Neural progenitor cell (in vitro differentiated cells): ENCODE measurements at regions not wholly inside any gene's neighbourhood (a gene's known extent, or its start where the extent isn't known, plus 50 kb on each side); places are given as distances from the start of the nearest gene placed in this dataset.

Source experiments
- DNase-seq: peaks from one replicate; pipeline ENCODE4 v3.0.0-alpha.2; 2016; ENCODE audit warnings: low spot score
- H2AFZ ChIP-seq: fragments of 200-600 bp; sonication (generic); replicated peaks from 2 replicates; pipeline ENCODE4 v1.6.1; 2016; ENCODE audit warnings: antibody characterized with exemption
- H3F3A ChIP-seq: fragments of 200-600 bp; sonication (generic); 2 replicates; pipeline ENCODE4 v1.6.1; 2016; ENCODE audit warnings: antibody characterized with exemption, low read depth
- H3K27ac ChIP-seq: fragments of 200-600 bp; sonication (generic); 2 replicates; pipeline ENCODE4 v1.5.1; 2016; ENCODE audit warnings: mild to moderate bottlenecking
- H3K27me3 ChIP-seq: fragments of 200-600 bp; sonication (generic); 2 replicates; pipeline ENCODE4 v1.6.1; 2016; ENCODE audit warnings: mild to moderate bottlenecking, moderate library complexity
- H3K36me3 ChIP-seq: fragments of 200-600 bp; sonication (generic); 2 replicates; pipeline ENCODE4 v1.5.1; 2016
- H3K4me1 ChIP-seq: fragments of 200-600 bp; sonication (generic); 2 replicates; pipeline ENCODE4 v1.6.1; 2016; ENCODE audit warnings: mixed run types
- H3K4me2 ChIP-seq: fragments of 200-600 bp; sonication (generic); 2 replicates; pipeline ENCODE4 v1.6.1; 2016
- H3K4me3 ChIP-seq: fragments of 200-600 bp; sonication (generic); 2 replicates; pipeline ENCODE4 v1.5.1; 2016
- H3K79me2 ChIP-seq: fragments of 200-600 bp; sonication (generic); 2 replicates; pipeline ENCODE4 v1.6.1; 2016; ENCODE audit warnings: low read depth
- H3K9ac ChIP-seq: fragments of 200-600 bp; sonication (generic); 2 replicates; pipeline ENCODE4 v1.6.1; 2016
- H3K9me3 ChIP-seq: fragments of 200-600 bp; sonication (generic); 2 replicates; pipeline ENCODE4 v1.5.1; 2016; ENCODE audit warnings: low read depth
- H4K20me1 ChIP-seq: fragments of 200-600 bp; sonication (generic); 2 replicates; pipeline ENCODE4 v1.6.1; 2016; ENCODE audit warnings: low read depth
- H3K27ac Mint-ChIP-seq: 3 replicates; pipeline ENCODE4 v1.8.0; 2021; ENCODE audit warnings: mixed read lengths
- H3K27me3 Mint-ChIP-seq: 2 replicates; pipeline ENCODE4 v1.8.0; 2022; ENCODE audit warnings: low read depth, mild to moderate bottlenecking, inconsistent platforms, moderate library complexity, mixed read lengths; ENCODE audit not compliant: insufficient read depth
- H3K36me3 Mint-ChIP-seq: 3 replicates; pipeline ENCODE4 v1.8.0; 2021; ENCODE audit warnings: mixed read lengths
- H3K4me1 Mint-ChIP-seq: 3 replicates; pipeline ENCODE4 v1.8.0; 2021; ENCODE audit warnings: mixed read lengths
- H3K4me3 Mint-ChIP-seq: 3 replicates; pipeline ENCODE4 v1.8.0; 2021; ENCODE audit warnings: mild to moderate bottlenecking, moderate library complexity, mixed read lengths
- H3K9me3 Mint-ChIP-seq: 3 replicates; pipeline ENCODE4 v1.8.0; 2020; ENCODE audit warnings: mixed read lengths
- CTCF ChIP-seq: fragments of 200-600 bp; sonication (generic); IDR thresholded peaks from 2 replicates; pipeline ENCODE4 v1.5.1; 2017; ENCODE audit warnings: antibody characterized with exemption, mild to moderate bottlenecking
- EZH2 ChIP-seq: fragments of 200-600 bp; sonication (generic); IDR thresholded peaks from 2 replicates; pipeline ENCODE4 v1.6.1; 2017; ENCODE audit warnings: antibody characterized with exemption, mild to moderate bottlenecking, moderate library complexity
- EZH2phosphoT487 ChIP-seq: fragments of 200-600 bp; sonication (generic); IDR thresholded peaks from 2 replicates; pipeline ENCODE4 v1.6.1; 2017; ENCODE audit warnings: antibody characterized with exemption

DNA sequence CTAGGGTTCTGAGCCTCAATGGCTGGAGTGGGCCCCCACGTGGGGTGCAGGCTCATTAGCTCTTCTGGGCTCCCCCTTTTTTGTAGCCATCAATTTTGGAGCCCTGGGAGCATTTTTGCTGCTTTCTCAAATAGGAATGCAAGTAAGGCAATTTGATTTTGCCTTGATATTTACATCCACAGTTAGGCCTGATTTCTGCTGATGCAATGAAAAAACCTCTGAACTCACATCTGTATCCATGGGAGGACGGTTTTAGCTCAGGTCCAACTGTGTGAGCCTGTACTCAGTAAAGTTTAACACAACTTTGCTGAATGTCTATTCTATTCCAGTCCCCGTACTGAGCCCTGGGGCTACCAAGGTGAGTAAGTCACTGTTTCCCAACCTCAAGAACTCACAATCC is 425.0 kb downstream of the HAPSTR1 start:
- H3K9ac ChIP-seq, result no peak overlapping the region
- H3K27ac Mint-ChIP-seq, result no peak overlapping the region
- peaks cover 4% of the 10 kb centered on the region for H3K27me3 Mint-ChIP-seq
- no peak overlapping the region for H3K4me3 ChIP-seq
- H3K27ac ChIP-seq, result no peak overlapping the region
- no peaks in the 10 kb centered on the region for H3K4me1 ChIP-seq
- H3K79me2 ChIP-seq, result no peaks in the 10 kb centered on the region
- peaks cover 13% of the 10 kb centered on the region for H3K4me1 Mint-ChIP-seq
- H3K4me3 Mint-ChIP-seq, result no peak overlapping the region
- no peaks in the 10 kb centered on the region for H3K36me3 Mint-ChIP-seq
- no peaks in the 10 kb centered on the region for H3K27me3 ChIP-seq
- no peak for DNase-seq
- H4K20me1 ChIP-seq, result no peaks in the 10 kb centered on the region
- H2AFZ ChIP-seq, result no peak overlapping the region
- H3K4me2 ChIP-seq, result no peak overlapping the region
- H3K9me3 ChIP-seq, result no peaks in the 10 kb centered on the region
- H3K9me3 Mint-ChIP-seq, result peaks cover 2% of the 10 kb centered on the region
- no peaks in the 10 kb centered on the region for H3K36me3 ChIP-seq
- TF ChIP-seq EZH2, result no peak
- TF ChIP-seq EZH2phosphoT487, result no peak
- no peak for TF ChIP-seq CTCF
- H3F3A ChIP-seq, result no peaks in the 10 kb centered on the region

DNA sequence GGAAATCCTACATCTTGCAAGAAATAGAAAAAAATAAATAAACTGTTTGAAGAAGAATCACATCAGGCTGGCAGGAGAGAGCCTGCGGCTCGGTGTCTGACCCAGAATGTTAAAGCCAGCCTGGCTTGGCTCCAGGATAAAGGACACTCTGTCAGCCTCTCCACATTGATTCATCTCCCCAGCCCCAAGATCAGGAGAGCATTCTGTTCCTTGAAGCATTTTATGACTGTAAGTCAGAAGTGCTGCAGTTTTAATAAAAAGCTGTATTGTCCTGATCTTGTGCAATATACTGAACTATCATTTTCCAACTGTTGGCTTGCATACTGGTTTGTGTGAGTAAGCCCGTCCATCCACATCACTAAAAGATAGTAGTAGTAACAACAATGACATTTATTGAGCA is 426.6 kb downstream of the HAPSTR1 start:
- Mint-ChIP-seq H3K27ac (no peak overlapping the region), H3K4me1 (peaks cover 23% of the 10 kb centered on the region), H3K36me3 (no peaks in the 10 kb centered on the region), H3K4me3 (no peak overlapping the region), H3K27me3 (peaks cover 2% of the 10 kb centered on the region), H3K9me3 (no peaks in the 10 kb centered on the region)
- no peak for DNase-seq
- Histone ChIP-seq H3K9me3 (no peaks in the 10 kb centered on the region), H3K27ac (no peak overlapping the region), H2AFZ (no peak overlapping the region), H3K4me2 (no peak overlapping the region), H3K4me1 (no peaks in the 10 kb centered on the region), H4K20me1 (no peaks in the 10 kb centered on the region), H3K36me3 (no peaks in the 10 kb centered on the region), H3K79me2 (no peaks in the 10 kb centered on the region), H3K9ac (no peak overlapping the region), H3K27me3 (no peaks in the 10 kb centered on the region), H3K4me3 (no peak overlapping the region), H3F3A (no peaks in the 10 kb centered on the region)
- no peak for TF ChIP-seq EZH2
- no peak for TF ChIP-seq EZH2phosphoT487
- TF ChIP-seq CTCF, result no peak

DNA sequence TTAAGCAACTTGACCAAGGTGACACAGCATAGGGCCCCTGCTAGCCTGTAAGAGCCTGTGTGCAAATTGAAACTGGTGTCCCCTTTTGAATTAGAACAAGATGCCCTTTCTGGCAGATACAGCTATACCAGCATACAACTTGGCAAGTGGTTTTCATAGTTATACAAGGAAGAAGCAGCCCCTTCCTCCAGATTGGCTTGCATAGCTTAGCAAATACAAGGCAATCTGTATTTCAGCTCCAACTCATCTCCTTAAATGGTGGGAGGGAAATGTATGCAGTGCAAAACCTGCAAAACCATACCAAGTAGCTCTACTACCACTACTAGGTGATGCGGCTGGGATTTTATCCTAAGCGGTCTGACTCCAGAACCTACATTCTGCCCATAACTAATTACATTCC is 427.1 kb downstream of the HAPSTR1 start:
- Histone ChIP-seq H3K79me2 (no peaks in the 10 kb centered on the region), H3F3A (no peaks in the 10 kb centered on the region), H2AFZ (no peak overlapping the region), H3K4me2 (no peak overlapping the region), H3K27me3 (no peaks in the 10 kb centered on the region), H3K9me3 (no peaks in the 10 kb centered on the region), H3K4me3 (no peak overlapping the region), H3K9ac (no peak overlapping the region), H3K36me3 (no peaks in the 10 kb centered on the region), H3K27ac (no peak overlapping the region), H4K20me1 (no peaks in the 10 kb centered on the region), H3K4me1 (no peaks in the 10 kb centered on the region)
- Mint-ChIP-seq H3K4me3 (no peak overlapping the region), H3K4me1 (peaks cover 23% of the 10 kb centered on the region), H3K9me3 (no peaks in the 10 kb centered on the region), H3K27ac (no peak overlapping the region), H3K27me3 (peaks cover 2% of the 10 kb centered on the region), H3K36me3 (no peaks in the 10 kb centered on the region)
- no peak for DNase-seq
- TF ChIP-seq EZH2 (no peak), CTCF (no peak), EZH2phosphoT487 (no peak)
